Astrocyte of the cerebellum (primary cell): ENCODE measurements at regions not wholly inside any gene's neighbourhood (a gene's known extent, or its start where the extent isn't known, plus 50 kb on each side); places are given as distances from the start of the nearest gene placed in this dataset.

Experiments used
- DNase-seq: peaks from one replicate; pipeline ENCODE4 v3.0.0-alpha.2; 2011; ENCODE audit warnings: low read depth
- H3K4me3 ChIP-seq: 2 replicates; pipeline ENCODE4 v1.5.1; 2011; ENCODE audit warnings: mild to moderate bottlenecking, low read depth, low read length, moderate library complexity
- CTCF ChIP-seq: IDR thresholded peaks from 2 replicates; pipeline ENCODE4 v1.5.1; 2012; ENCODE audit warnings: low read length, low read depth, moderate library complexity, mild to moderate bottlenecking; ENCODE audit errors: missing control alignments
- in situ Hi-C: cut with HindIII; loops from 2 replicates; pipeline ENCODE4 v1.10.0; 2017; ENCODE audit warnings: low sequenced_read_pairs

- no peak for TF ChIP-seq CTCF
- no peak overlapping the region for H3K4me3 ChIP-seq
- in situ Hi-C loops: no loop called here
- DNase-seq: no peak
Measured at GRCh38 chr14:101395779-101396178, 165.5 kb upstream of the DIO3 start.

GRCh38 chr14:101397206-101397605 lies 164.1 kb upstream of the DIO3 start:
- H3K4me3 ChIP-seq: no peak overlapping the region
- no peak for DNase-seq
- no peak for TF ChIP-seq CTCF
- in situ Hi-C loops: no loop called here

- no peak for DNase-seq
- in situ Hi-C loops: no loop called here
- H3K4me3 ChIP-seq: no peak overlapping the region
- TF ChIP-seq CTCF: no peak
Measured at GRCh38 chr14:101398011-101398410, 163.3 kb upstream of the DIO3 start.

DNA sequence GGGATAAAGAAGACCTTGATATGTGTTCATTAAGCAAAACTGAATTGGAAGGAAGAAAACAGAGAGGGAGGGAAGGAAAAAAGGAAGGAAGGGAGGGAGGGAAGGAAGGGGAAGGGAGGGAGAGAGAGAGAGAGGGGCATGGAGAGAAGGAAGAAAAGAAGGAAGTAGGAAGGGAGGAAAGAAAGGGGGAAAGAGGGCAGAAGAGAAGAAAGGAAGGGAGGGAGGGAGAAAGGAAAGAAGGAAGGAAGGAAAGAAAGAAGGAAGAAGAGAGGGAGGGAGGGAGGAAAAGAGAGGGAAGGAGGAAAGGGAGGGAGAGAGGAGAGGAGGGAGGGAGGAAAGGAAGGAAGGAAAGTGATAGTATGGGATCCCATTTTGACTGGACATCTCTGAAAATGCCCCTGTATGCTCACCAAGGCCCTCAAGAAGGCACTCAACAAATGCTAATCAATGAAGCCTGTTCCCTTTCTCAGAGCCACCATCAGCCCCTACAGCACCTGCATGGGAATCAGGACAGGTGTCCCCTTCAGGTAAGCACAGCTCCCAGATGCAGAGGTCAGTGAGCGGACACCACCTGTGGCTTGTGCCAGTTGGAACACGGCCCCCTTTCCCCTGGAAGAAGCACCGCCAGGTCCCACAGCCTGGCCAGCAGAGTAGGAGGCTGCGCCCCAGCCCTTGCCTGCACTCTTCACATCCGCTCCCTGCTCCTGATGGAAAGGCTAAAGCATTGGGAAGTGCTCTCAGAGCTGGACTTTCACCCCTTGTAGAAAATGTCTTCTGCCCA lies 161.4 kb upstream of the DIO3 start:
- DNase-seq: no peak
- in situ Hi-C loops: no loop called here
- H3K4me3 ChIP-seq: no peak overlapping the region
- no peak for TF ChIP-seq CTCF

- TF ChIP-seq CTCF: no peak
- in situ Hi-C loops: no loop called here
- no peak for DNase-seq
- no peak overlapping the region for H3K4me3 ChIP-seq
Measured at GRCh38 chr14:101400830-101401229, 160.5 kb upstream of the DIO3 start.

DNA sequence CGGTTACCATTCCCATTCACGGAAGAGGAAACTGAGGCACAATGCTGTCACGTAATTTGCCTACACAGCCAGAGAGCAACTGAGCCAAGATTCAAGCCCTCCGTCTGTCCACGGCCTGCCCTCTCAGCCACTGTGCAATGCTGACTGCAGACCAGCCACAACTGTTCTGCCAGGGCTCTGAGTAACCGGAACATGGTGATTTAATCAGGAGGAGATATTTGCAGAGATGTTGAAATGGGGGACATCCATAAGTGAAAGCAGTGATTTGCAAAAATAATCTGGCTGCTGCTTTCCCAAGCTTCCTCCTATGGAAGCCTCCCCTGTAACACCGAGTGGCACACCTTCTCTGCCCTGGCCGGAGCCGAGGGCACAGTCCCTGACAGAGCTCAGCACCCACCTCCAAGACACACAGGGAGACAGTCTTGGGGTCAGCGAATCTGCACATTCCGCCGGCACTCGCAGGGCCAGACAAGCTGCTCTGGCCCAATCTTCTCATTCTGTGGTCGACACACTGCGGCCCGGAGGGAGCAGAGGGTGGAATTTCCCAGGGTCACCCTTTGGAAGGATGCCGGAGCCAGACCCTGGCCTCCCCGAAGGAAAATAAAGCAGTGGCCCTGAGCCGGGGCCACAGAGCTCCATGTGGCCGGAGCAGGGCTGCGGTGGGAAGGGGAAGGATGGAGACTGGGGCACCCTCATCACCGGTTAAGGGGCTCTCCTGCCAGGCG lies 158.2 kb upstream of the DIO3 start:
- TF ChIP-seq CTCF: no peak
- no peak overlapping the region for H3K4me3 ChIP-seq
- DNase-seq: no peak
- in situ Hi-C loops: no loop called here
